ENCODE measurements at regions not wholly inside any gene's neighbourhood (a gene's known extent, or its start where the extent isn't known, plus 50 kb on each side); places are given as distances from the start of the nearest gene placed in this dataset.

- TF ChIP-seq CTCF (IDR thresholded peaks at IDR 0.05), result no peak
- no peak for TF ChIP-seq POLR2A (IDR thresholded peaks at IDR 0.05)
Measured at GRCh38 chrX:15107367-15107988, 162.4 kb downstream of the ASB9 start.

Measured in right lobe of liver (tissue), 4 donors.